ENCODE measurements at regions not wholly inside any gene's neighbourhood (a gene's known extent, or its start where the extent isn't known, plus 50 kb on each side); places are given as distances from the start of the nearest gene placed in this dataset.

DNA sequence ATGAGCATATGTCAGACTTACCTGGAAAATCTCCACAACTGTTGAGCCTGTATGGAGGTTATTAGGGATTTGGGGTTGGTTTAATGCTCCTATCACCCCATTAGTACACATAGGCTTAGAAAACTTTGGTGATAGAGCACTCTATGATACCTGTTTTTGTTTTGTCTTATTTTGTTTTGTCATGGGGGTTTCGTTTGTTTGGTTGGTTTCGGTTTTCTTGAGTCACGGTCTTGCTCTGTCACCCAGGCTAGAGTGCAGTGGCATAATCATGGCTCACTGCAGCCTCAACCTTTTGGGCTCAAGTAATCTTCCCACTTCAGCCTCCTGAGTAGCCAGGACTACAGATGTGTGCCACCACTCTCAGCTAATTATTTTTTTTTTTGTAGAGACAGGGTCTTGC, 70.0 kb downstream of the MZT1 start:
- H3K9me3 ChIP-seq: no peaks in the 10 kb centered on the region
- no CpG with 5 or more reads among the region's 3 CpGs for WGBS (ENCODE audit: insufficient coverage)
- POLR2A ChIA-PET: no interaction called here
- peaks cover 20 to 25% of the 10 kb centered on the region in 2 donors for H3K27me3 Mint-ChIP-seq
- no peak for ATAC-seq (replicated peaks in 1 of 4)
- H3K27ac ChIP-seq (ENCODE audit: low read length): no peak overlapping the region
- no peaks in the 10 kb centered on the region for H3K36me3 ChIP-seq (ENCODE audit: control insufficient read depth in 2 of 2, extremely low read depth in 1 of 2, insufficient read depth in 1 of 2, low read length in 1 of 2)
- H3K4me1 ChIP-seq (ENCODE audit: control insufficient read depth in 1 of 2, extremely low read depth in 1 of 2, insufficient read depth in 2 of 2, low read length in 2 of 2): no peaks in the 10 kb centered on the region
- no peaks in the 10 kb centered on the region for H3K36me3 Mint-ChIP-seq
- H3K4me3 Mint-ChIP-seq: no peak overlapping the region
- H3K27ac Mint-ChIP-seq: no peak overlapping the region
- H3K4me1 Mint-ChIP-seq: no peaks in the 10 kb centered on the region
- CTCF ChIA-PET: interaction anchor here in 1 of 2 donors (0.6 kb wide), 1 partner anchor 37 kb away, joined by 5 read pairs; no protein-coding TSS in a partner anchor
- H3K9me3 Mint-ChIP-seq: no peaks in the 10 kb centered on the region
- no peak for DNase-seq
- no peak overlapping the region for H3K4me3 ChIP-seq (ENCODE audit: control insufficient read depth in 1 of 2, extremely low read depth in 1 of 2, low read length in 1 of 2)
- H3K27me3 ChIP-seq (replicated peaks in 1 of 2; ENCODE audit: control insufficient read depth in 2 of 2, extremely low read depth in 1 of 2, insufficient read depth in 2 of 2, low read length in 1 of 2): peaks cover 0 to 3% of the 10 kb centered on the region in 2 experiments

DNA sequence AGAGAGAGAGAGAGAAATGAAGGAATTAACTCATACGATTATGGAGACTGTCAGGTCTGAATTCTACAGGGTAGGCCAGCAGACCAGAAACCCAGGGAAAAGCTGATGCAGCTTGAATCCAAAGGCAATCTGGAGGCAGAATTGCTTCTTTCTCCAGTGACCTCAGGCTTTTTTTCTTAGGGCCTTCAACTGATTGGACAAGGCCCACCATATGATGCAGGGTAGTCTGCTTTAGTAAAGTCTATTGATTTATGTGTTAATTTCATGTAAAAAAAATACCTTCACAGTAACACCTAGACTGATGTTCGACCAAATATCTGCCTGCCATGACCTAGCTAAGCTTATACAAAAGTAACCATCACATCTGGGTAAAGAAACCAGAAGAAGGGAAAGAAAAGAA, 71.1 kb downstream of the MZT1 start:
- H3K4me3 Mint-ChIP-seq: no peak overlapping the region
- Histone ChIP-seq H3K4me3 (ENCODE audit: control insufficient read depth in 1 of 2, extremely low read depth in 1 of 2, low read length in 1 of 2) (no peak overlapping the region), H3K27me3 (replicated peaks in 1 of 2; ENCODE audit: control insufficient read depth in 2 of 2, extremely low read depth in 1 of 2, insufficient read depth in 2 of 2, low read length in 1 of 2) (peaks cover 0 to 3% of the 10 kb centered on the region in 2 experiments), H3K36me3 (ENCODE audit: control insufficient read depth in 2 of 2, extremely low read depth in 1 of 2, insufficient read depth in 1 of 2, low read length in 1 of 2) (no peaks in the 10 kb centered on the region), H3K27ac (ENCODE audit: low read length) (no peak overlapping the region), H3K4me1 (ENCODE audit: control insufficient read depth in 1 of 2, extremely low read depth in 1 of 2, insufficient read depth in 2 of 2, low read length in 2 of 2) (no peaks in the 10 kb centered on the region), H3K9me3 (no peaks in the 10 kb centered on the region)
- no peak for DNase-seq
- H3K4me1 Mint-ChIP-seq: no peaks in the 10 kb centered on the region
- no peak for ATAC-seq (replicated peaks in 1 of 4)
- no peak overlapping the region for H3K27ac Mint-ChIP-seq
- H3K27me3 Mint-ChIP-seq: peaks cover 19 to 26% of the 10 kb centered on the region in 2 donors
- no peaks in the 10 kb centered on the region for H3K9me3 Mint-ChIP-seq
- 100% methylated on average over 1 of the region's 2 CpGs for WGBS (ENCODE audit: insufficient coverage)
- H3K36me3 Mint-ChIP-seq: no peaks in the 10 kb centered on the region
- POLR2A ChIA-PET: interaction anchor here in 1 of 2 donors (0.7 kb wide), 1 partner anchor 38 kb away, joined by 6 read pairs; no protein-coding TSS in a partner anchor
- CTCF ChIA-PET: no interaction called here

DNA sequence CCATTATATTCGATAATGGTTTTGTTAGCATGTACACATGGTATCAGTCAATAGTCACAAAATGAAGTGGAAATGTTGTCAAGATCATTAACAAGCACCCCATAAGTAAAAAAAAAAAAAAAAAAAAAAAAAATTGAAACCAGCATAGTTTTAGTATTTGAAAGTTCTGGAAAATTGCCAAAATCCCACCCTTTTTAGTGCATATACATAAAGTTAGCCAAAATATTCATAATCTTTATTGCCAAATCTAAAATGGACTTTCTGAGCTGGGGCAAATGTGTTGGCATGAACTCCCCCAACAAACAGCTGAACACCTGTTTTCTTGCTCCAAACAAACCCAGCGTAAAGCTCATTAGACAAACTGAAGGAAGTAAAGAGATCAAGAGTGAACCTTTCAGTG, 73.9 kb downstream of the MZT1 start:
- Histone ChIP-seq H3K27me3 (replicated peaks in 1 of 2; ENCODE audit: control insufficient read depth in 2 of 2, extremely low read depth in 1 of 2, insufficient read depth in 2 of 2, low read length in 1 of 2) (peaks cover 0 to 3% of the 10 kb centered on the region in 2 experiments), H3K4me1 (ENCODE audit: control insufficient read depth in 1 of 2, extremely low read depth in 1 of 2, insufficient read depth in 2 of 2, low read length in 2 of 2) (no peaks in the 10 kb centered on the region), H3K36me3 (ENCODE audit: control insufficient read depth in 2 of 2, extremely low read depth in 1 of 2, insufficient read depth in 1 of 2, low read length in 1 of 2) (no peaks in the 10 kb centered on the region), H3K27ac (ENCODE audit: low read length) (no peak overlapping the region), H3K9me3 (no peaks in the 10 kb centered on the region), H3K4me3 (ENCODE audit: control insufficient read depth in 1 of 2, extremely low read depth in 1 of 2, low read length in 1 of 2) (no peak overlapping the region)
- Mint-ChIP-seq H3K27ac (no peak overlapping the region), H3K36me3 (no peaks in the 10 kb centered on the region), H3K9me3 (no peaks in the 10 kb centered on the region), H3K4me3 (no peak overlapping the region), H3K4me1 (no peaks in the 10 kb centered on the region), H3K27me3 (peaks cover 23 to 26% of the 10 kb centered on the region in 2 donors)
- DNase-seq: no peak
- ATAC-seq (replicated peaks in 1 of 4): no peak
- POLR2A ChIA-PET: interaction anchor here in 1 of 2 donors (0.6 kb wide), 1 partner anchor 1865 kb away, joined by 5 read pairs; no protein-coding TSS in a partner anchor
- WGBS (ENCODE audit: insufficient coverage): no CpG with 5 or more reads among the region's 2 CpGs
- CTCF ChIA-PET: interaction anchor here in 1 of 2 donors (0.6 kb wide), 1 partner anchor 13 kb away, joined by 3 read pairs; no protein-coding TSS in a partner anchor

DNA sequence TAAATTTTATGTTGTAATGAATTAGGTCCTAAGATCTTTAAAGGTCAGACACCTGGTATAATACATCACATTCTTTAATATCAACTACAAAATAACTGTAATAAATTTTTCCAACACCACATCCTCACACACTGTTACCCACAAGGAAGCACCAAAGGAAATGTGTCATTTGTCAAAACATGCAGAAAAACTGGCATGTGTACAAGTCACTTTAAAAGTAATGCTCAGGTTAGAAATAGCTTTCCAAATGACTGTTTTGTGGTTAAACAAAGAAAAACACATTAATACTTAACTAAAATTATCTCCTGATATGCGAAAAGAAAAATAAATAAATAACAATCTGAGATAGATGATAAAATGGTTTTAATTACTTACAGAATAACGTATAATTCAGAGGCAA, 74.7 kb downstream of the MZT1 start:
- CTCF ChIA-PET: no interaction called here
- no peaks in the 10 kb centered on the region for H3K4me1 Mint-ChIP-seq
- H3K27me3 Mint-ChIP-seq: peaks cover 19 to 23% of the 10 kb centered on the region in 2 donors
- H3K27ac Mint-ChIP-seq: no peak overlapping the region
- Histone ChIP-seq H3K4me3 (ENCODE audit: control insufficient read depth in 1 of 2, extremely low read depth in 1 of 2, low read length in 1 of 2) (no peak overlapping the region), H3K9me3 (no peaks in the 10 kb centered on the region), H3K36me3 (ENCODE audit: control insufficient read depth in 2 of 2, extremely low read depth in 1 of 2, insufficient read depth in 1 of 2, low read length in 1 of 2) (no peaks in the 10 kb centered on the region), H3K27ac (ENCODE audit: low read length) (no peak overlapping the region), H3K27me3 (replicated peaks in 1 of 2; ENCODE audit: control insufficient read depth in 2 of 2, extremely low read depth in 1 of 2, insufficient read depth in 2 of 2, low read length in 1 of 2) (peaks cover 0 to 3% of the 10 kb centered on the region in 2 experiments), H3K4me1 (ENCODE audit: control insufficient read depth in 1 of 2, extremely low read depth in 1 of 2, insufficient read depth in 2 of 2, low read length in 2 of 2) (no peaks in the 10 kb centered on the region)
- POLR2A ChIA-PET: no interaction called here
- no peaks in the 10 kb centered on the region for H3K9me3 Mint-ChIP-seq
- H3K36me3 Mint-ChIP-seq: no peaks in the 10 kb centered on the region
- no peak overlapping the region for H3K4me3 Mint-ChIP-seq
- no CpG with 5 or more reads among the region's 2 CpGs for WGBS (ENCODE audit: insufficient coverage)
- ATAC-seq (replicated peaks in 1 of 4): no peak
- no peak for DNase-seq

DNA sequence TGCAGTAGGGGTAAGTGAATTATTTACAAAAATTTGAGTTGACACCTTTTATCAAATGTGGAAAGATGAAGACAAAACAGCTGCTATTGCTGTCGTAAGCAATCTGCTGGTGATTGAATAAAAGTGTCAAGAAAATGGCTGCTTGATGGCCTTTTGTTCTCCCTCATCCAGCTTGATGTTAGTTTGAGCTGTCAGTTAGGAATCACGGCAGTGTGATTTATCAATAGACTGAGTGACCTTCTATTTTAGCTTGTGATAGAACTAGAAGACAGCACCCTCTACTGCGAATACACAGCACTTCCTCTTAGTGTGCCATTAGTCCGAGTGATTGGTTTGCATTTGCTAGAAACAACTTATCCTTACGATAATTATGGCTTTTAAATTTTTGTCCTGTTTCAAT, 76.3 kb downstream of the MZT1 start:
- Histone ChIP-seq H3K27ac (ENCODE audit: low read length) (no peak overlapping the region), H3K36me3 (ENCODE audit: control insufficient read depth in 2 of 2, extremely low read depth in 1 of 2, insufficient read depth in 1 of 2, low read length in 1 of 2) (no peaks in the 10 kb centered on the region), H3K9me3 (no peaks in the 10 kb centered on the region), H3K4me3 (ENCODE audit: control insufficient read depth in 1 of 2, extremely low read depth in 1 of 2, low read length in 1 of 2) (no peak overlapping the region), H3K27me3 (replicated peaks in 1 of 2; ENCODE audit: control insufficient read depth in 2 of 2, extremely low read depth in 1 of 2, insufficient read depth in 2 of 2, low read length in 1 of 2) (peaks cover 0 to 3% of the 10 kb centered on the region in 2 experiments), H3K4me1 (ENCODE audit: control insufficient read depth in 1 of 2, extremely low read depth in 1 of 2, insufficient read depth in 2 of 2, low read length in 2 of 2) (no peaks in the 10 kb centered on the region)
- ChIA-PET CTCF (no interaction called here), POLR2A (no interaction called here)
- Mint-ChIP-seq H3K27me3 (peaks cover 19 to 22% of the 10 kb centered on the region in 2 donors), H3K4me3 (no peak overlapping the region), H3K4me1 (no peaks in the 10 kb centered on the region), H3K36me3 (no peaks in the 10 kb centered on the region), H3K9me3 (no peaks in the 10 kb centered on the region), H3K27ac (no peak overlapping the region)
- ATAC-seq (replicated peaks in 1 of 4) (no peak), DNase-seq (no peak)
- WGBS (ENCODE audit: insufficient coverage): no CpG with 5 or more reads among the region's 5 CpGs

DNA sequence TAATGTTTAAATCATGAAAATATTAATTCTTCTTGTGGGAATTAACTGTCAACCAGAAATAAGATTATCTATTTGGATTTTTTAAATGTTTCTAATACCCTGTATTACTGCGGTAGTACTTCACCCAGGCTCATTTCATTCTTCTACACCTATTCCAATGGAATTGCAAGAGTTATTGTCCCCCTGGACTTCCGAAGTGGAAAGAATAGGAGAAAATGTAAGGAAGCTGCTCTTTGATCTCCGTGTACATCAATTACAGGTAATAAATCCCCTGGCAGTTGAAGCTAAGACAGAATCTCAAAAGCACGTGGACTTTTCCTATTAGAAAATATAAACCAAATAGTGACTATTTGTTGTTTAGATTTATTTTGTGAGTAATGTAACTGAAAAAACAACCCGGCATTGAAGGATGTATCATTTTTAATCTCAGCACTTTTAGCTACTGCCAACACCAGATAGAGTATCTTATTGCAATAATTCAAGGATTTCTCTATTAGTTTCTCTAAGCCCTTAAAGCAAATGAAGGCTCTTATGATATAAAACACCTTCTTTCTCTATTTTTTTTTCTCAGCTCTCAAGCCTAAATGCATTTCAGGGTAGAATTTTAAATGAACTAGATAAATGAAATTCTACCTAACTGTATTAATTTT, 77.3 kb downstream of the MZT1 start:
- Mint-ChIP-seq H3K4me3 (no peak overlapping the region), H3K27me3 (peaks cover 16 to 20% of the 10 kb centered on the region in 2 donors), H3K4me1 (no peaks in the 10 kb centered on the region), H3K27ac (no peak overlapping the region), H3K36me3 (no peaks in the 10 kb centered on the region), H3K9me3 (no peaks in the 10 kb centered on the region)
- ChIA-PET CTCF (no interaction called here), POLR2A (no interaction called here)
- Histone ChIP-seq H3K9me3 (no peaks in the 10 kb centered on the region), H3K36me3 (ENCODE audit: control insufficient read depth in 2 of 2, extremely low read depth in 1 of 2, insufficient read depth in 1 of 2, low read length in 1 of 2) (no peaks in the 10 kb centered on the region), H3K4me1 (ENCODE audit: control insufficient read depth in 1 of 2, extremely low read depth in 1 of 2, insufficient read depth in 2 of 2, low read length in 2 of 2) (no peaks in the 10 kb centered on the region), H3K4me3 (ENCODE audit: control insufficient read depth in 1 of 2, extremely low read depth in 1 of 2, low read length in 1 of 2) (no peak overlapping the region), H3K27me3 (replicated peaks in 1 of 2; ENCODE audit: control insufficient read depth in 2 of 2, extremely low read depth in 1 of 2, insufficient read depth in 2 of 2, low read length in 1 of 2) (peaks cover 0 to 3% of the 10 kb centered on the region in 2 experiments), H3K27ac (ENCODE audit: low read length) (no peak overlapping the region)
- ATAC-seq (replicated peaks in 1 of 4) (no peak), DNase-seq (no peak)
- WGBS (ENCODE audit: insufficient coverage): no CpG with 5 or more reads among the region's 5 CpGs
